ENCODE measurements at regions not wholly inside any gene's neighbourhood (a gene's known extent, or its start where the extent isn't known, plus 50 kb on each side); places are given as distances from the start of the nearest gene placed in this dataset.
"Not testable (repeated sequence)": the region's sequence is repeated elsewhere in the genome, so short reads cannot be mapped to it uniquely, and the experiment has no call there.

DNA sequence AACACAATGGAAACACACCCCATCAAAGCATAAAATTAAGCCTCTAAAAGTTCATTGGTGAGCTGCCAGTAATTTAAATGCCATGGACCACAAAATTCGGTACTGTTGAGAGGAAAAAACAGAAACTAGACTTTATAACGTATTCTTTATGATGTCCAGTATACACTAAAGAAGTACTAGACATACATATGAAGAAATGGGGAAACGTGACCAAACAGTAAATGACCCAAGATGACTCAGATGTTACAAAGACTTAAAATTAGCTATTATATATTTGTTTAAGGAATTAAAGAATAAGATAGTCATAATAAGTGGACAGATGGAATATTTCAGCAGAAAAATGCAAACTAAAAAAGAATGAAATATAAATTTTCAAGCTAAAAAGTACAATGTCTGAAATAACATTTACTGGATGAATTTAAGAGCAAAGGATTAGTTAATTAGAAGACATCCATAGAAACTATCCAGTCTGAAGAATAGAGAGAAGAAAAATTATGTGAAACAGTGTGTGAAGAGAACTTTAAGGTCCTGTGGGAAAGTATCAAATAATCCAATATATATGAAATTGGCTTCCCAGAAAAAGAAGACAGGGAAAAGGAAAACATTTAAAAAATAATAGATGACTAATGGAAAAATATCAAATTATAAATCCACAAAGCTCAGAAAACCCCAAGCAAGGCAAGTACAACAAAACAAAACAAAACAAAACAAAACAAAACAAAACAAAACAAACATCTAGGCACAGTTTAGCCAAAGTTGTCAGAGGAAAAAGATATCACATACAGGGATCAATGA lies 69.4 kb downstream of the SAMD9 start:
- DNase-seq (ENCODE audit: low spot score), result no peak

DNA sequence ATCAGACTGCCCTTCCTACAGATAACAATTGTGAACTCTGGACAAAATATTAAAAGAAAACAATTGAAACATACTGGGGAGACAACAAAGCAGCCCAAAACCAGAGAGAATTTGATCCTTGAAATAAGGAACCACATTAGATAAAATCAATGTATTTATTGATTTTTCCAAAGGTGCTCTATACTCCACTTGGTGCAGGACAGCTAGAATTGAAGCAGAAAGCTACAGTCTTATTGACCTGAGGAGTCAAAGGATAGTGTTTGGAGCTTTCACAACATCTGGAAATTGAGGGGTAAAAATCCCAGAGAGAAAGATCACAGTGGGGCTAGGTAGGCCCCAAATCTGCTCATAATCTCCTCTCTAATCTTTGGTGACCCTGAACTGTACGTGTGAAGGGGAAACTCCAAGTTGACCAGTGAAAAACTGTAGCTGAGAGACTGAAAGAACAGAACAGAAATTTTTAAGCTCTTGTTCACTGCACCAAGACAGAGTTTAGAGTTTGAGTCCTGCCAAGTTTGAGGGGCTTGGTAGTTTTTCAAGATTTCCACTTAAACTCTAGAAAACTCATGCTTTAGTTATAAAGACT lies 70.2 kb downstream of the SAMD9 start:
- no peak for DNase-seq (ENCODE audit: low spot score)

DNA sequence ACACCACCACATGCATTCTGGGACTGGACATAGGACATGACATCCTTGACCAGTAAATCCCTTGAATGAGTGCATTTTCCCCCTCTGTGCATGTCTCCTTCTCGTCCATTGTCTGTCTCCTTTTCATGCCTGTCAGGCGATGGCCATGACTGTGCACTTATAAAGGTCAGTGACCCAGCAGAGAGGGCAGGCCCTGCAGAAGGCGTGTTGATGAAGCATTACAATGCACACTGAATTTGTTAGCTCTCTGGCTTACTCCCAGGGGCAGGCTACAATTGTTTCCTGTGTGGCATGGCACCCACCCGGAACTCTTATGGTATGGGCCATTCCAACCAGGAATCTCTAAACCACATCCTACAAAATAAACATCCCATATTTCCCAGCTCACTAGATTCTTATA lies 71.1 kb downstream of the SAMD9 start:
- DNase-seq (ENCODE audit: low spot score), result no peak

- no peak for DNase-seq (ENCODE audit: low spot score)
Observed at GRCh38 chr7:93044147-93044810, 73.5 kb downstream of the SAMD9 start.

DNA sequence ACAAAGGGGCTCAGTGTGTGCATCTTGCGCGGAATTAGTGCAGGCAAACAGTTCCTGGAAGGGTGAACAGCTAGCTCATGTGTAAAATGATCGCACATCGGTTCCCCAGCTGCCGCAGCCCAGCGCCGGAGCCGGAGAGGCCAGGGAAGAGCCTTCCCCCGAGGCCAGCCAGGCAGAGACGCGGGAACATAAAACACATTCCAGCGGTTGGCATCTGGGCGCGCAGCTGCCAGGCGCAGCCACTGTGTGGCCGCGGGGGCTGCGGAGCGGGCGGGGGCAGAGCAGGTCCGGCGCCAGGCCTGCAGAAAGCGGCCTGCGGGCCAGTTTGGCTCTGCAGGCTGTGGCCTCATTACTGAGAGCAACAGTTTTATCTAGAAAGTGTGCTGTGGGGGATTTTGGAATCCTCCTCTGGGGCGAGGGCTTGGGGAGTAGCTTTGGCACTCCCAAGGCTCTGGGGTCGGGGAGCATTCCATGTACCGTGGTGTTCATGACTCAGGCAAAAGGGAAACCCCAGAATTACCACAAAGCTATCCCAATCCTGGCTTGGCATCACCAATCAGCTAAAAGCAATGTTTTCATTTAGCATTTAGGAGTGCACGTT lies 74.3 kb downstream of the SAMD9 start:
- no peak for DNase-seq (ENCODE audit: low spot score)

GRCh38 chr7:93040355-93040754 lies 77.4 kb downstream of the SAMD9 start:
- DNase-seq (ENCODE audit: low spot score), result no peak

- DNase-seq (ENCODE audit: low spot score), result no peak
Observed at GRCh38 chr7:93039786-93040185, 78.0 kb downstream of the SAMD9 start.

DNA sequence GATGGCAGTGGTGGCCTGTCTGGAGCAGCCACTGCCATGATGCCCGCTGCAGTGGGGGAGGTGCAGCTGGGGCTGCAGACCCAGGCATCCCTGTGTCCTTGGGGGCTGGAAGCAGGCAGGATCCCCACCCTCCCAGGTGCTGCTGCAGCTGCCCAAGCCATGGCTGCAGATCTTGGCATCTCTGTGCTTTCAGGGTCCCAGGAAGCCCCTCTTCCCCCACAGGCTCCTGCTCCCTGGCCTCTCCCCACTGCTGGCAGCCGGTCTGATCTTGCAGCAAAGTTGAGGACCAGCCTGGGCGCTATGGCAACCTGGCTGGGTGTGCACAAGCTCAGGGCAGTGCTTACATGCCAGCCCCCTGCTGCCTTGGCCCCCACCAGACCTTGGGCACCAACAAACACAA lies 78.5 kb downstream of the SAMD9 start:
- no peak for DNase-seq (ENCODE audit: low spot score)

DNA sequence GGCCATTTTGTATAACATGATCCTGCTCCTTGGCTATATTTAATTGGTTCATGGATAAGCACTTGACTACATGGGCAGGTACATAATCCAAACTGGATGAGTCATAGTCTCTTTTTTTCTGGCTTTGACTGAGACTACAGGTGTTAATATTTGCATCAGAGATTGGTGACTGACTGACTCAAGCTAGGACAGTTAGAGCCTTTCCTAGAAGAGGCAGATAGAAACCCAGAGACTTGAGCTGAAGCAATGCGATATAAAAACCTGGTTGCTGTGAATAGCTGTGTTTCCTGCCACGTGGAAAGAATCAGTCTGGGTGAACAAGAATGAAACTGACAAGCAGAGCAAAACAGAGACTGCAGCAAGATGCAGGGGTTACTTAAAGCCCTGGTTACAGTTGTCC lies 81.0 kb downstream of the SAMD9 start:
- DNase-seq (ENCODE audit: low spot score), result no peak

DNA sequence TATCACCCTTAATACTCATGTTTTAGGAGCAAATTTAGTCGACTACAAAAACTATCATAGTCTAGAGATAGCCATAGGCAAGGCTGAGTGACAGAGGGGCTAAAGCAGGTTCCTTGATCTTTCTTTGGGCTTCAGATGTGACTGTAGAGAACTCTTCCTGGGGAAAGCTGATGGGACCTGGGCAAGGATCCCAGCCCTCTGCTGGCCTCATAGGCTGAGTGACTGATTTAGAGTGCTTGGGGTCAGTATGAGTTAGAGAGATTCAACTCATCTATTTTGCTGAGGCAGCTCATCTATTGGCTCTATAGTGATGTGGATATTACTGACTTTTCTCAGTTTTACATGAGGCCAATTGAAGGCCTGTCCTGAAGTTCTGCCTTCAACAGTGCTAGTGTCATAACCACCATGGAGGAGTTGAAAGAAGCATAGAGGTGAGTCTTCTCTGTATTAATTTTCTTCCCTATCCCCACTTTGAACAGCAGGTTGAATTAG lies 81.6 kb downstream of the SAMD9 start:
- DNase-seq (ENCODE audit: low spot score), result no peak

DNA sequence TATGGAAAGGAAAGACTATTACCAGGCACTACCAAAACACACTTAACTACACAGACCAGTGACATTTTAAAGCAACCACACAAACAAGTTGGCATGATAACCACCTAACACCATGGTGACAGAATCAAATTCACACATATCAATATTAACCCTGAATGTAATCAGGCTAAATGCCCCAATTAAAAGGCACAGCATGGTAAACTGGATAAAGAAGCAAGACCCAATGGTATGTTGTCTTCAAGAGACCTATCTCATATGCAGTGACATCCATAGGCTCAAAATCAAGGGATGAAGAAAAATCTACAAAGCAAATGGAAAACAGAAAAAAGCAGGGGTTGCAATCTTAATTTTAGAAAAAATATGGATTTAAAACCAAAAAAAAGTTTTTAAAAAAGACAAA lies 86.0 kb downstream of the SAMD9 start:
- no peak for DNase-seq (ENCODE audit: low spot score)

DNA sequence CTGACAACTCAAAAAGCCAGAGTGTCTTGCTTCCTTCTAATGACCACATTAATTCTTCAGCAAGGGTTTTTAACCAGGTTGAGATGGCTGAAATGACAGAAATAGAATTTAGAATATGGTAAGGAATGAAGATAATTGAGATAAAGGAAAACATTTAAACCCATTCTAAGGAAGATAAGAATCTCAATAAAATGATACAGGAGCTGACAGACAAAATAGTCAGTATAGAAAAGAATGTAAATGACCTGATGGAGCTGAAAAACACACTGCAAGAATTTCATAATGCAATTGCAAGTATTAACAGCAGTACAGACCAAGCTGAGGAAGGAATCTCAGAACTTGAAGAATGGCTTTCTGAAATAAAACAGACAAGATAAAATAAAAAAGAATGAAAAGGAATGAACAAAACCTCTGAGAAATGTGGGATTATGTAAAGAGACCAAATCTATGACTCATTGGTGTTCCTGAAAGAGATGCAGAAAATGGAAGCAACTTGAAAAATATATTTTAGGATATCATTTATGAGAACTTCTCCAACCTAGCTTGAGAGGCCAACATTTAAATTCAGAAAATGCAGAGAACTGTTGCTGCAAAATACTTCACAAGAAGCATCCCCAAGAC lies 87.1 kb downstream of the SAMD9 start:
- no peak for DNase-seq (ENCODE audit: low spot score)

- DNase-seq (ENCODE audit: low spot score), result no peak
Observed at GRCh38 chr7:93029056-93029455, 88.7 kb downstream of the SAMD9 start.

- DNase-seq (ENCODE audit: low spot score), result no peak
Observed at GRCh38 chr7:93028610-93029009, 89.2 kb downstream of the SAMD9 start.

GRCh38 chr7:93027044-93027443 lies 90.7 kb downstream of the SAMD9 start:
- DNase-seq (ENCODE audit: low spot score), result no peak

GRCh38 chr7:93026425-93026824 lies 91.4 kb downstream of the SAMD9 start:
- no peak for DNase-seq (ENCODE audit: low spot score)

DNA sequence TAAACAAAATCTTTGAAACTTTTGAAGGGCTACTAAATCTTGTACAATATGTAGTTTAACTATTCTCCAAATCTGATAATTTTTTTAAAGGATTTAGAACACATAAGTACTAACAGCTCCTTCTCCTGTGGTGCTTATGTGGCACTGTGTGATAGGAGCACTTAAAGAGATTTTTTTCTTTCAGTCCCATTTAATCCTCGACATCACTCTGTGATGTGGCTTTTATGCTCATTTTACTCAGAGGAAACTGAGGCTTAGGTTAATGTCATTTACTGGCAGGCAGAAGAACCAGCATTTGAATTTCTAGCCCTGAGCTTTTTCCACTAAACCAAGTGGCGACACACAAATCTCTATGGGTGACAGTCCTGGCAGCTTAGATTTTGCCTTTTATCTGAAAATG lies 92.4 kb downstream of the SAMD9 start:
- no peak for DNase-seq (ENCODE audit: low spot score)

- DNase-seq (ENCODE audit: low spot score), result not testable (repeated sequence)
Observed at GRCh38 chr7:93022931-93023478, 94.8 kb downstream of the SAMD9 start.

GRCh38 chr7:93021748-93022147 lies 96.0 kb downstream of the SAMD9 start:
- no peak for DNase-seq (ENCODE audit: low spot score)

- DNase-seq (ENCODE audit: low spot score), result no peak
Observed at GRCh38 chr7:93018716-93019115, 99.1 kb downstream of the SAMD9 start.

GRCh38 chr7:93016681-93017381 lies 100.9 kb downstream of the SAMD9 start:
- no peak for DNase-seq (ENCODE audit: low spot score)

All from mesenteric fat pad (tissue), 1 donor.